HepG2 (cell line): ENCODE measurements at regions not wholly inside any gene's neighbourhood (a gene's known extent, or its start where the extent isn't known, plus 50 kb on each side); places are given as distances from the start of the nearest gene placed in this dataset.

Source experiments
- ATAC-seq: fragments of 200-7000 bp; cut with Tn5 transposase; 3 replicates; pipeline ENCODE4 v1.9.1; 2020; ENCODE audit warnings: mild to moderate bottlenecking, moderate library complexity
- BruUV-seq: library from RNA; stranded (reverse); fragments of 400-500 nt; replicated peaks from 2 replicates; lab custom pipeline; 2021; lab: Mats Ljungman, UMichigan
- CTCF ChIA-PET: fragments of 300-600 bp; formaldehyde crosslinking; extraction: SDS; loops from one replicate; lab custom pipeline; 2021; ENCODE audit warnings: low total read pairs, inconsistent platforms, low intra/inter-chr PET ratio; lab: Yijun Ruan, JAX
- POLR2A ChIA-PET: fragments of 350-600 bp; sonication (Branson Sonifier 250); formaldehyde crosslinking; loops from one replicate; lab custom pipeline; 2020; ENCODE audit warnings: antibody characterized with exemption, inconsistent platforms; lab: Yijun Ruan, JAX
- DNase-seq: peaks from one replicate; pipeline ENCODE4 v3.0.0-alpha.2; 2015; ENCODE audit warnings: low spot score
- FAIRE-seq: peaks from 3 replicates; lab custom pipeline; 2011; peaks lifted over from hg19 to GRCh38; lab: Jason Lieb, UNC
- H2AFZ ChIP-seq: one replicate; pipeline ENCODE4 v1.6.1; 2011; ENCODE audit warnings: low read length, inconsistent platforms
- H3K27ac ChIP-seq: fragments of 300-600 bp; 3 replicates; pipeline ENCODE4 v1.8.0; 2011; ENCODE audit warnings: mixed run types, mild to moderate bottlenecking, mixed read lengths, low read length, inconsistent platforms; ENCODE audit not compliant: insufficient read depth; ENCODE audit errors: extremely low read length
- H3K27me3 ChIP-seq, 2 experiments: fragments of 200-600 bp in 1 of 2; 2 replicates in 1 of 2; 3 replicates in 1 of 2; pipeline versions ENCODE4 v1.6.0 to v1.8.0; 2011; ENCODE audit warnings: low read length in 2 of 2, mild to moderate bottlenecking in 2 of 2, moderate library complexity in 2 of 2, inconsistent platforms in 1 of 2; ENCODE audit not compliant: insufficient read depth in 2 of 2, control insufficient read depth in 1 of 2
- H3K36me3 ChIP-seq, 2 experiments: fragments of 200-600 bp in 1 of 2; replicated peaks in 1 of 2; 2 replicates in 1 of 2; 3 replicates in 1 of 2; pipeline versions ENCODE4 v1.5.1 to v1.8.0; 2011; ENCODE audit warnings: low read length in 2 of 2, inconsistent platforms in 1 of 2; ENCODE audit not compliant: insufficient read depth in 2 of 2, control insufficient read depth in 1 of 2
- H3K4me1 ChIP-seq: 2 replicates; pipeline ENCODE4 v1.5.1; 2012; ENCODE audit warnings: low read length, inconsistent platforms; ENCODE audit not compliant: insufficient read depth
- H3K4me2 ChIP-seq: 2 replicates; pipeline ENCODE4 v1.6.0; 2011; ENCODE audit warnings: low read depth, low read length, inconsistent platforms
- H3K4me3 ChIP-seq, 3 experiments: fragments of 200-600 bp in 1 of 3; sonication (generic), shearing (Covaris generic) in 1 of 3; replicated peaks in 1 of 3; 2 replicates each; pipeline ENCODE4 v1.5.1; 2011 to 2016; ENCODE audit warnings: low read length in 3 of 3, inconsistent platforms in 2 of 3, low read depth in 2 of 3, mild to moderate bottlenecking in 2 of 3, control low read depth in 1 of 3, mixed read lengths in 1 of 3; ENCODE audit not compliant: insufficient read depth in 1 of 3
- H3K79me2 ChIP-seq: one replicate; pipeline ENCODE4 v1.6.1; 2011; ENCODE audit warnings: low read length, inconsistent platforms; ENCODE audit not compliant: insufficient read depth
- H3K9ac ChIP-seq: 2 replicates; pipeline ENCODE4 v1.6.0; 2011; ENCODE audit warnings: mild to moderate bottlenecking, low read depth, low read length, inconsistent platforms; ENCODE audit not compliant: insufficient read depth
- H3K9me3 ChIP-seq: 2 replicates; pipeline ENCODE4 v1.5.1; 2012; ENCODE audit warnings: mild to moderate bottlenecking, low read length
- H4K20me1 ChIP-seq: 2 replicates; pipeline ENCODE4 v1.6.0; 2011; ENCODE audit warnings: inconsistent platforms, mild to moderate bottlenecking, low read length, moderate library complexity; ENCODE audit not compliant: insufficient read depth
- ATF7 ChIP-seq, 2 experiments: fragments of 450-650 bp in 1 of 2; sonication (generic) in 1 of 2; formaldehyde crosslinking in 1 of 2; IDR thresholded peaks; 2 replicates each; pipeline versions ENCODE4 v1.4.0 to v1.6.1; 2016 to 2020; ENCODE audit warnings: antibody characterized with exemption in 1 of 2, mild to moderate bottlenecking in 1 of 2, missing genetic modification reagents in 1 of 2
- CBFB ChIP-seq: sonication (generic); formaldehyde crosslinking; IDR thresholded peaks from 2 replicates; pipeline ENCODE4 v1.4.0; 2020; ENCODE audit warnings: missing genetic modification reagents
- ETV6 ChIP-seq: sonication (generic); formaldehyde crosslinking; conservative IDR thresholded peaks from 2 replicates; pipeline ENCODE4 v1.4.0; 2020; ENCODE audit warnings: missing genetic modification reagents
- HHEX ChIP-seq: IDR thresholded peaks from 2 replicates; pipeline ENCODE4 v1.6.1; 2016; ENCODE audit warnings: control low read depth
- HOMEZ ChIP-seq: IDR thresholded peaks from 2 replicates; pipeline ENCODE4 v1.6.1; 2016; ENCODE audit warnings: low read depth
- ZHX1 ChIP-seq: sonication (generic); formaldehyde crosslinking; IDR thresholded peaks from 2 replicates; pipeline ENCODE4 v1.8.1; 2022; ENCODE audit warnings: low read depth, mild to moderate bottlenecking, missing genetic modification reagents
- ZNF136 ChIP-seq: sonication (generic); formaldehyde crosslinking; IDR thresholded peaks from 2 replicates; pipeline ENCODE4 v1.8.1; 2022; ENCODE audit warnings: low read depth, mild to moderate bottlenecking, moderate library complexity, missing genetic modification reagents
- ZNF280D ChIP-seq: sonication (generic); formaldehyde crosslinking; IDR thresholded peaks from 2 replicates; pipeline ENCODE4 v1.5.1; 2020; ENCODE audit warnings: mild to moderate bottlenecking, missing genetic modification reagents
- ZNF34 ChIP-seq: sonication (generic); formaldehyde crosslinking; IDR thresholded peaks from 2 replicates; pipeline ENCODE4 v1.4.0; 2020; ENCODE audit warnings: mild to moderate bottlenecking, missing genetic modification reagents, borderline replicate concordance
- ZNF607 ChIP-seq: sonication (generic); formaldehyde crosslinking; IDR thresholded peaks from 2 replicates; pipeline ENCODE4 v1.5.1; 2020; ENCODE audit warnings: missing genetic modification reagents, mild to moderate bottlenecking, borderline replicate concordance
- ZNF772 ChIP-seq: sonication (generic); formaldehyde crosslinking; IDR thresholded peaks from 2 replicates; pipeline ENCODE4 v1.5.0; 2020; ENCODE audit warnings: mild to moderate bottlenecking, missing genetic modification reagents
- ZSCAN21 ChIP-seq: sonication (generic); formaldehyde crosslinking; IDR thresholded peaks from 2 replicates; pipeline ENCODE4 v1.8.0; 2022; ENCODE audit warnings: mild to moderate bottlenecking, missing genetic modification reagents, moderate library complexity, borderline replicate concordance
- WGBS: methylation state at CpG from one replicate; pipeline ENCODE4 v1.1.6; 2017; ENCODE audit warnings: low lambda C conversion rate; 5-methylcytosine and 5-hydroxymethylcytosine counted together
- in situ Hi-C: cut with HindIII; loops from 2 replicates; pipeline ENCODE4 v1.10.0; 2017; ENCODE audit warnings: low pct_unique_long_range_greater_than_20kb; ENCODE audit not compliant: extremely low pct_ligation_motif_present
- intact Hi-C: fragments of 100-400 bp; cut with micrococcal nuclease; formaldehyde crosslinking; loops from one replicate; pipeline ENCODE4 v1.10.0; 2022; ENCODE audit not compliant: unreplicated experiment

- no peak overlapping the region for H3K27ac ChIP-seq
- H3K27me3 ChIP-seq: no peaks in the 10 kb centered on the region; a peak in 1 of 5 replicates
- intact Hi-C loops: loop anchor here (10.0 kb wide), 1 partner anchor 63 kb away; no protein-coding TSS in a partner anchor
- TF ChIP-seq ZSCAN21 (CRISPR knock-in tag) (no peak), ZNF34 (CRISPR knock-in tag) (no peak), CBFB (CRISPR knock-in tag) (no peak), ZNF136 (CRISPR knock-in tag) (no peak), ZNF772 (CRISPR knock-in tag) (no peak), ZNF607 (CRISPR knock-in tag) (no peak)
- DNase-seq (no peak), FAIRE-seq (no peak), ATAC-seq (no peak)
- H3K9me3 ChIP-seq: no peaks in the 10 kb centered on the region
- H3K4me1 ChIP-seq: no peaks in the 10 kb centered on the region
- H3K79me2 ChIP-seq: no peaks in the 10 kb centered on the region
- BruUV-seq: no TSS peak
- H3K9ac ChIP-seq: no peak overlapping the region
- CTCF ChIA-PET: no interaction called here
- no peak overlapping the region for H3K4me2 ChIP-seq
- no peaks in the 10 kb centered on the region for H4K20me1 ChIP-seq
- 15% methylated on average over 8 of the region's 8 CpGs for WGBS
- H3K4me3 ChIP-seq: no peak overlapping the region
- no peak overlapping the region for H2AFZ ChIP-seq
- POLR2A ChIA-PET: no interaction called here
- H3K36me3 ChIP-seq: no peaks in the 10 kb centered on the region
- in situ Hi-C loops: no loop called here
These were observed 342.3 kb downstream of the TMEM114 start for GRCh38 chr16:8247993-8248392.

- Histone ChIP-seq H3K27ac (no peak overlapping the region), H3K4me1 (no peaks in the 10 kb centered on the region), H3K4me3 (no peak overlapping the region), H2AFZ (no peak overlapping the region), H4K20me1 (no peaks in the 10 kb centered on the region), H3K36me3 (no peaks in the 10 kb centered on the region), H3K9ac (no peak overlapping the region), H3K27me3 (no peaks in the 10 kb centered on the region; a peak in 2 of 5 replicates), H3K79me2 (no peaks in the 10 kb centered on the region), H3K9me3 (no peaks in the 10 kb centered on the region), H3K4me2 (no peak overlapping the region)
- FAIRE-seq (no peak), DNase-seq (no peak), ATAC-seq (no peak)
- 11% methylated on average over 4 of the region's 4 CpGs for WGBS
- BruUV-seq: no TSS peak
- intact Hi-C loops (loop anchor here (10.0 kb wide), 1 partner anchor 59 kb away; no protein-coding TSS in a partner anchor), in situ Hi-C loops (no loop called here)
- ChIA-PET POLR2A (no interaction called here), CTCF (no interaction called here)
- no peak for TF ChIP-seq ZHX1 (CRISPR knock-in tag)
- no peak for TF ChIP-seq ZNF280D (CRISPR knock-in tag)
- no peak for TF ChIP-seq HHEX
- no peak for TF ChIP-seq ETV6 (CRISPR knock-in tag)
- TF ChIP-seq ATF7 (IDR thresholded peaks at IDR 0.05): no peak
- TF ChIP-seq ATF7 (CRISPR knock-in tag; IDR thresholded peaks at IDR 0.05): no peak
- TF ChIP-seq HOMEZ (CRISPR knock-in tag): no peak
These were observed 346.3 kb downstream of the TMEM114 start for GRCh38 chr16:8243981-8244380.
